HepG2 (cell line): ENCODE measurements at regions not wholly inside any gene's neighbourhood (a gene's known extent, or its start where the extent isn't known, plus 50 kb on each side); places are given as distances from the start of the nearest gene placed in this dataset.
A peak's percentile ranks its signal among the peaks of the same experiment; 100 is the strongest.
"Not testable (repeated sequence)": the region's sequence is repeated elsewhere in the genome, so short reads cannot be mapped to it uniquely, and the experiment has no call there.

Source experiments
- ATAC-seq: fragments of 200-7000 bp; cut with Tn5 transposase; 3 replicates; pipeline ENCODE4 v1.9.1; 2020; ENCODE audit warnings: mild to moderate bottlenecking, moderate library complexity
- BruUV-seq: library from RNA; stranded (reverse); fragments of 400-500 nt; replicated peaks from 2 replicates; lab custom pipeline; 2021; lab: Mats Ljungman, UMichigan
- CTCF ChIA-PET: fragments of 300-600 bp; formaldehyde crosslinking; extraction: SDS; loops from one replicate; lab custom pipeline; 2021; ENCODE audit warnings: low total read pairs, inconsistent platforms, low intra/inter-chr PET ratio; lab: Yijun Ruan, JAX
- POLR2A ChIA-PET: fragments of 350-600 bp; sonication (Branson Sonifier 250); formaldehyde crosslinking; loops from one replicate; lab custom pipeline; 2020; ENCODE audit warnings: antibody characterized with exemption, inconsistent platforms; lab: Yijun Ruan, JAX
- DNase-seq: peaks from one replicate; pipeline ENCODE4 v3.0.0-alpha.2; 2015; ENCODE audit warnings: low spot score
- FAIRE-seq: peaks from 3 replicates; lab custom pipeline; 2011; peaks lifted over from hg19 to GRCh38; lab: Jason Lieb, UNC
- H2AFZ ChIP-seq: one replicate; pipeline ENCODE4 v1.6.1; 2011; ENCODE audit warnings: low read length, inconsistent platforms
- H3K27ac ChIP-seq: fragments of 300-600 bp; 3 replicates; pipeline ENCODE4 v1.8.0; 2011; ENCODE audit warnings: mixed run types, mild to moderate bottlenecking, mixed read lengths, low read length, inconsistent platforms; ENCODE audit not compliant: insufficient read depth; ENCODE audit errors: extremely low read length
- H3K27me3 ChIP-seq, 2 experiments: fragments of 200-600 bp in 1 of 2; 2 replicates in 1 of 2; 3 replicates in 1 of 2; pipeline versions ENCODE4 v1.6.0 to v1.8.0; 2011; ENCODE audit warnings: low read length in 2 of 2, mild to moderate bottlenecking in 2 of 2, moderate library complexity in 2 of 2, inconsistent platforms in 1 of 2; ENCODE audit not compliant: insufficient read depth in 2 of 2, control insufficient read depth in 1 of 2
- H3K36me3 ChIP-seq, 2 experiments: fragments of 200-600 bp in 1 of 2; replicated peaks in 1 of 2; 2 replicates in 1 of 2; 3 replicates in 1 of 2; pipeline versions ENCODE4 v1.5.1 to v1.8.0; 2011; ENCODE audit warnings: low read length in 2 of 2, inconsistent platforms in 1 of 2; ENCODE audit not compliant: insufficient read depth in 2 of 2, control insufficient read depth in 1 of 2
- H3K4me1 ChIP-seq: 2 replicates; pipeline ENCODE4 v1.5.1; 2012; ENCODE audit warnings: low read length, inconsistent platforms; ENCODE audit not compliant: insufficient read depth
- H3K4me2 ChIP-seq: 2 replicates; pipeline ENCODE4 v1.6.0; 2011; ENCODE audit warnings: low read depth, low read length, inconsistent platforms
- H3K4me3 ChIP-seq, 3 experiments: fragments of 200-600 bp in 1 of 3; sonication (generic), shearing (Covaris generic) in 1 of 3; replicated peaks in 1 of 3; 2 replicates each; pipeline ENCODE4 v1.5.1; 2011 to 2016; ENCODE audit warnings: low read length in 3 of 3, inconsistent platforms in 2 of 3, low read depth in 2 of 3, mild to moderate bottlenecking in 2 of 3, control low read depth in 1 of 3, mixed read lengths in 1 of 3; ENCODE audit not compliant: insufficient read depth in 1 of 3
- H3K79me2 ChIP-seq: one replicate; pipeline ENCODE4 v1.6.1; 2011; ENCODE audit warnings: low read length, inconsistent platforms; ENCODE audit not compliant: insufficient read depth
- H3K9ac ChIP-seq: 2 replicates; pipeline ENCODE4 v1.6.0; 2011; ENCODE audit warnings: mild to moderate bottlenecking, low read depth, low read length, inconsistent platforms; ENCODE audit not compliant: insufficient read depth
- H3K9me3 ChIP-seq: 2 replicates; pipeline ENCODE4 v1.5.1; 2012; ENCODE audit warnings: mild to moderate bottlenecking, low read length
- H4K20me1 ChIP-seq: 2 replicates; pipeline ENCODE4 v1.6.0; 2011; ENCODE audit warnings: inconsistent platforms, mild to moderate bottlenecking, low read length, moderate library complexity; ENCODE audit not compliant: insufficient read depth
- FOXA1 ChIP-seq, 2 experiments: fragments of 450-650 bp in 1 of 2; sonication (generic) in 1 of 2; formaldehyde crosslinking in 1 of 2; IDR thresholded peaks; 2 replicates each; pipeline versions ENCODE4 v1.4.0 to v1.6.1; 2016 to 2020; ENCODE audit warnings: missing genetic modification reagents in 1 of 2
- HOXA7 ChIP-seq: sonication (generic); formaldehyde crosslinking; IDR thresholded peaks from 2 replicates; pipeline ENCODE4 v1.8.1; 2022; ENCODE audit warnings: mild to moderate bottlenecking, missing genetic modification reagents, moderate library complexity
- SAP130 ChIP-seq: IDR thresholded peaks from 2 replicates; pipeline ENCODE4 v1.6.1; 2016; ENCODE audit warnings: low read depth
- SRY ChIP-seq: sonication (generic); formaldehyde crosslinking; IDR thresholded peaks from 2 replicates; pipeline ENCODE4 v1.8.0; 2022; ENCODE audit warnings: mild to moderate bottlenecking, missing genetic modification reagents
- ZBTB21 ChIP-seq: sonication (generic); formaldehyde crosslinking; IDR thresholded peaks from 2 replicates; pipeline ENCODE4 v1.4.0; 2020; ENCODE audit warnings: missing genetic modification reagents
- ZBTB7B ChIP-seq: sonication (generic); formaldehyde crosslinking; IDR thresholded peaks from 2 replicates; pipeline ENCODE4 v1.4.0; 2020; ENCODE audit warnings: missing genetic modification reagents
- ZNF225 ChIP-seq: sonication (generic); formaldehyde crosslinking; IDR thresholded peaks from 2 replicates; pipeline ENCODE4 v1.4.0; 2020; ENCODE audit warnings: mild to moderate bottlenecking, missing genetic modification reagents
- WGBS: methylation state at CpG from one replicate; pipeline ENCODE4 v1.1.6; 2017; ENCODE audit warnings: low lambda C conversion rate; 5-methylcytosine and 5-hydroxymethylcytosine counted together
- in situ Hi-C: cut with HindIII; loops from 2 replicates; pipeline ENCODE4 v1.10.0; 2017; ENCODE audit warnings: low pct_unique_long_range_greater_than_20kb; ENCODE audit not compliant: extremely low pct_ligation_motif_present
- intact Hi-C: fragments of 100-400 bp; cut with micrococcal nuclease; formaldehyde crosslinking; loops from one replicate; pipeline ENCODE4 v1.10.0; 2022; ENCODE audit not compliant: unreplicated experiment
- TF ChIP-seq, protein P1 (sequence below): sonication (generic); formaldehyde crosslinking; IDR thresholded peaks from 2 replicates; pipeline ENCODE4 v1.5.1; 2020; ENCODE audit warnings: missing genetic modification reagents, mild to moderate bottlenecking, borderline replicate concordance
- TF ChIP-seq, protein P2 (sequence below): IDR thresholded peaks from 2 replicates; pipeline ENCODE4 v1.6.1; 2012; ENCODE audit warnings: inconsistent platforms
- TF ChIP-seq, protein P3 (sequence below): IDR thresholded peaks from 2 replicates; pipeline ENCODE4 v1.6.1; 2012; ENCODE audit warnings: low read depth, low read length, improper control_type of control experiment
- TF ChIP-seq, protein P4 (sequence below): sonication (generic); formaldehyde crosslinking; IDR thresholded peaks from 2 replicates; pipeline ENCODE4 v1.9.0; 2021; ENCODE audit warnings: mild to moderate bottlenecking, missing genetic modification reagents

DNA sequence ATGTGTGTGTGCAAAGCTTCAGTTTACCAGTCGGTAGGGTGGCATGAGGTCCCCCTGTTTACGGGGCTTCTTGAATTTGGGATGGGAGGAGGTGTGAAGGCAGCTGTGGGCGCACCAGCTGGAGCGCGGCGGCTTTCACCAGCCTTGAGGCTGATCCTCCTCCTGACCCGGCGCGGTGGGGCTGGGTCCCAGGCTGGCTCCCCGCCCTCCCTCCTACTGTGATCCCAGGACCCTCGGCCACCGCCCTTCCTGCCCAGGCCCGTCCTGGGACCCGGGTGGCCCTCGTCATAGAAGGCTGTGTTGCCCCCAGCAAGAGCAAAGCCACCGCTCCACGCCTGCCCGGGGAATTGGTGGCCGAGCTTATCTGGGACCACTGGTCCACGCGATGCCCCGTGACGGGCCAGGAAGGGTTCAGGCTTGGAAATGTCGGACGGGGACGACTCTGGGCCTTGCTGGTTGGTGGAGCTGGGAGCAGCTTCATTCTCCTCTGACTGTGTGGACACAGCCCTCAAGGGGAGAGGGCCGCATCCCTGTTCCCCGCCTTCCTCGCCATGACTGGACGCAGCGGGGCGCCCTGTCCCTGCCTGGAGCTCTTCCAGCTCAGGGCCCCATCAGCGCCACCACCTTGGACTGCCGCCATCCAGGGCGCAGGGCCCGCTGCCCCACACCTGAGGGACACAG lies 271.1 kb upstream of the IRX1 start (continued):
- TF ChIP-seq, protein P1, sequence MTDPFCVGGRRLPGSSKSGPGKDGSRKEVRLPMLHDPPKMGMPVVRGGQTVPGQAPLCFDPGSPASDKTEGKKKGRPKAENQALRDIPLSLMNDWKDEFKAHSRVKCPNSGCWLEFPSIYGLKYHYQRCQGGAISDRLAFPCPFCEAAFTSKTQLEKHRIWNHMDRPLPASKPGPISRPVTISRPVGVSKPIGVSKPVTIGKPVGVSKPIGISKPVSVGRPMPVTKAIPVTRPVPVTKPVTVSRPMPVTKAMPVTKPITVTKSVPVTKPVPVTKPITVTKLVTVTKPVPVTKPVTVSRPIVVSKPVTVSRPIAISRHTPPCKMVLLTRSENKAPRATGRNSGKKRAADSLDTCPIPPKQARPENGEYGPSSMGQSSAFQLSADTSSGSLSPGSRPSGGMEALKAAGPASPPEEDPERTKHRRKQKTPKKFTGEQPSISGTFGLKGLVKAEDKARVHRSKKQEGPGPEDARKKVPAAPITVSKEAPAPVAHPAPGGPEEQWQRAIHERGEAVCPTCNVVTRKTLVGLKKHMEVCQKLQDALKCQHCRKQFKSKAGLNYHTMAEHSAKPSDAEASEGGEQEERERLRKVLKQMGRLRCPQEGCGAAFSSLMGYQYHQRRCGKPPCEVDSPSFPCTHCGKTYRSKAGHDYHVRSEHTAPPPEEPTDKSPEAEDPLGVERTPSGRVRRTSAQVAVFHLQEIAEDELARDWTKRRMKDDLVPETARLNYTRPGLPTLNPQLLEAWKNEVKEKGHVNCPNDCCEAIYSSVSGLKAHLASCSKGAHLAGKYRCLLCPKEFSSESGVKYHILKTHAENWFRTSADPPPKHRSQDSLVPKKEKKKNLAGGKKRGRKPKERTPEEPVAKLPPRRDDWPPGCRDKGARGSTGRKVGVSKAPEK, result no peak
- TF ChIP-seq, protein P2, sequence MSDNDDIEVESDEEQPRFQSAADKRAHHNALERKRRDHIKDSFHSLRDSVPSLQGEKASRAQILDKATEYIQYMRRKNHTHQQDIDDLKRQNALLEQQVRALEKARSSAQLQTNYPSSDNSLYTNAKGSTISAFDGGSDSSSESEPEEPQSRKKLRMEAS, result no peak
- TF ChIP-seq ZBTB7B (CRISPR knock-in tag), result no peak
- TF ChIP-seq, protein P3, sequence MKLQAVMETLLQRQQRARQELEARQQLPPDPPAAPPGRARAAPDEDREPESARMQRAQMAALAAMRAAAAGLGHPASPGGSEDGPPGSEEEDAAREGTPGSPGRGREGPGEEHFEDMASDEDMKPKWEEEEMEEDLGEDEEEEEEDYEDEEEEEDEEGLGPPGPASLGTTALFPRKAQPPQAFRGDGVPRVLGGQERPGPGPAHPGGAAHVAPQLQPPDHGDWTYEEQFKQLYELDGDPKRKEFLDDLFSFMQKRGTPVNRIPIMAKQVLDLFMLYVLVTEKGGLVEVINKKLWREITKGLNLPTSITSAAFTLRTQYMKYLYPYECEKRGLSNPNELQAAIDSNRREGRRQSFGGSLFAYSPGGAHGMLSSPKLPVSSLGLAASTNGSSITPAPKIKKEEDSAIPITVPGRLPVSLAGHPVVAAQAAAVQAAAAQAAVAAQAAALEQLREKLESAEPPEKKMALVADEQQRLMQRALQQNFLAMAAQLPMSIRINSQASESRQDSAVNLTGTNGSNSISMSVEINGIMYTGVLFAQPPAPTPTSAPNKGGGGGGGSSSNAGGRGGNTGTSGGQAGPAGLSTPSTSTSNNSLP, result no peak
- TF ChIP-seq SAP130 (CRISPR knock-in tag), result no peak
- no peak for TF ChIP-seq ZNF225 (CRISPR knock-in tag)
- no peak for TF ChIP-seq SRY (CRISPR knock-in tag)
- TF ChIP-seq ZBTB21 (CRISPR knock-in tag), result no peak
- TF ChIP-seq HOXA7, result no peak

DNA sequence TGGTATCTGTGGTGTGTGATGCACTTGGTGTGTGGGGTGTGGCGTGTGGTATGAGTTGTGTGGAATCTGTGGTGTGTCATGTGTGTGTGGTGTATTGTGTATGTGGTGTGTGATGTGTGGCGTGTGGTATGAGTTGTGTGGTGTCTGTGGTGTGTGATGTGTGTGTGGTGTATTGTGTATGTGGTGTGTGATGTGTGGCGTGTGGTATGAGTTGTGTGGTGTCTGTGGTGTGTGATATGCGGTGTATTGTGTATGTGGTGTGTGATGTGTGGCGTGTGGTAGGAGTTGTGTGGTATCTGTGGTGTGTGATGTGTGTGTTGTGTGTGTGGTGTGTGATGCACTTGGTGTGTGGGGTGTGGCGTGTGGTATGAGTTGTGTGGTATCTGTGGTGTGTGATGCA lies 271.7 kb upstream of the IRX1 start:
- H2AFZ ChIP-seq; DNase-seq; H3K27me3 ChIP-seq; H3K4me2 ChIP-seq; H3K36me3 ChIP-seq; H3K79me2 ChIP-seq; BruUV-seq; ATAC-seq; H3K9ac ChIP-seq; H3K4me1 ChIP-seq; intact Hi-C loops; POLR2A ChIA-PET; H4K20me1 ChIP-seq; in situ Hi-C loops; H3K4me3 ChIP-seq; H3K27ac ChIP-seq; CTCF ChIA-PET; TF ChIP-seq FOXA1 (CRISPR knock-in tag; IDR thresholded peaks at IDR 0.05): not testable (repeated sequence)
- peak; percentile 99 for FAIRE-seq
- H3K9me3 ChIP-seq, result peaks cover 19% of the 10 kb centered on the region
- WGBS, result 83% methylated on average over 6 of the region's 6 CpGs
- TF ChIP-seq FOXA1 (IDR thresholded peaks at IDR 0.05), result 0 out of 2 replicates have a peak, but pooled peaks have one; percentile 18
- TF ChIP-seq, protein P4, sequence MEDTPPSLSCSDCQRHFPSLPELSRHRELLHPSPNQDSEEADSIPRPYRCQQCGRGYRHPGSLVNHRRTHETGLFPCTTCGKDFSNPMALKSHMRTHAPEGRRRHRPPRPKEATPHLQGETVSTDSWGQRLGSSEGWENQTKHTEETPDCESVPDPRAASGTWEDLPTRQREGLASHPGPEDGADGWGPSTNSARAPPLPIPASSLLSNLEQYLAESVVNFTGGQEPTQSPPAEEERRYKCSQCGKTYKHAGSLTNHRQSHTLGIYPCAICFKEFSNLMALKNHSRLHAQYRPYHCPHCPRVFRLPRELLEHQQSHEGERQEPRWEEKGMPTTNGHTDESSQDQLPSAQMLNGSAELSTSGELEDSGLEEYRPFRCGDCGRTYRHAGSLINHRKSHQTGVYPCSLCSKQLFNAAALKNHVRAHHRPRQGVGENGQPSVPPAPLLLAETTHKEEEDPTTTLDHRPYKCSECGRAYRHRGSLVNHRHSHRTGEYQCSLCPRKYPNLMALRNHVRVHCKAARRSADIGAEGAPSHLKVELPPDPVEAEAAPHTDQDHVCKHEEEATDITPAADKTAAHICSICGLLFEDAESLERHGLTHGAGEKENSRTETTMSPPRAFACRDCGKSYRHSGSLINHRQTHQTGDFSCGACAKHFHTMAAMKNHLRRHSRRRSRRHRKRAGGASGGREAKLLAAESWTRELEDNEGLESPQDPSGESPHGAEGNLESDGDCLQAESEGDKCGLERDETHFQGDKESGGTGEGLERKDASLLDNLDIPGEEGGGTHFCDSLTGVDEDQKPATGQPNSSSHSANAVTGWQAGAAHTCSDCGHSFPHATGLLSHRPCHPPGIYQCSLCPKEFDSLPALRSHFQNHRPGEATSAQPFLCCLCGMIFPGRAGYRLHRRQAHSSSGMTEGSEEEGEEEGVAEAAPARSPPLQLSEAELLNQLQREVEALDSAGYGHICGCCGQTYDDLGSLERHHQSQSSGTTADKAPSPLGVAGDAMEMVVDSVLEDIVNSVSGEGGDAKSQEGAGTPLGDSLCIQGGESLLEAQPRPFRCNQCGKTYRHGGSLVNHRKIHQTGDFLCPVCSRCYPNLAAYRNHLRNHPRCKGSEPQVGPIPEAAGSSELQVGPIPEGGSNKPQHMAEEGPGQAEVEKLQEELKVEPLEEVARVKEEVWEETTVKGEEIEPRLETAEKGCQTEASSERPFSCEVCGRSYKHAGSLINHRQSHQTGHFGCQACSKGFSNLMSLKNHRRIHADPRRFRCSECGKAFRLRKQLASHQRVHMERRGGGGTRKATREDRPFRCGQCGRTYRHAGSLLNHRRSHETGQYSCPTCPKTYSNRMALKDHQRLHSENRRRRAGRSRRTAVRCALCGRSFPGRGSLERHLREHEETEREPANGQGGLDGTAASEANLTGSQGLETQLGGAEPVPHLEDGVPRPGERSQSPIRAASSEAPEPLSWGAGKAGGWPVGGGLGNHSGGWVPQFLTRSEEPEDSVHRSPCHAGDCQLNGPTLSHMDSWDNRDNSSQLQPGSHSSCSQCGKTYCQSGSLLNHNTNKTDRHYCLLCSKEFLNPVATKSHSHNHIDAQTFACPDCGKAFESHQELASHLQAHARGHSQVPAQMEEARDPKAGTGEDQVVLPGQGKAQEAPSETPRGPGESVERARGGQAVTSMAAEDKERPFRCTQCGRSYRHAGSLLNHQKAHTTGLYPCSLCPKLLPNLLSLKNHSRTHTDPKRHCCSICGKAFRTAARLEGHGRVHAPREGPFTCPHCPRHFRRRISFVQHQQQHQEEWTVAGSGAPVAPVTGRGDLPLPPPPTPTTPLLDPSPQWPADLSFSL (CRISPR knock-in tag), result peak; percentile 94
